K562 (cell line): ENCODE measurements at regions not wholly inside any gene's neighbourhood (a gene's known extent, or its start where the extent isn't known, plus 50 kb on each side); places are given as distances from the start of the nearest gene placed in this dataset.

ENCODE experiments used
- ATAC-seq: fragments of 200-7000 bp; cut with Tn5 transposase; 3 replicates; pipeline ENCODE4 v1.9.1; 2020; ENCODE audit warnings: moderate library complexity
- BruUV-seq: library from RNA; stranded (reverse); fragments of 400-500 nt; replicated peaks from 2 replicates; lab custom pipeline; 2021; lab: Mats Ljungman, UMichigan
- CTCF ChIA-PET: fragments of 300-600 bp; formaldehyde crosslinking; extraction: SDS; loops from one replicate; lab custom pipeline; 2021; ENCODE audit warnings: low intra/inter-chr PET ratio; lab: Yijun Ruan, JAX
- POLR2A ChIA-PET: fragments of 300-600, 350-650 bp; sonication (Branson Sonifier 250); formaldehyde crosslinking; extraction: SDS; loops from one replicate; lab custom pipeline; 2021; ENCODE audit warnings: antibody characterized with exemption, inconsistent platforms; lab: Yijun Ruan, JAX
- DNase-seq, 4 experiments: peaks; one replicate each; pipeline versions ENCODE4 v3.0.0 to v3.0.0-alpha.2; 2011 to 2018; ENCODE audit warnings: low spot score in 3 of 4, mixed read lengths in 3 of 4; ENCODE audit errors: extremely low read depth in 1 of 4
- FAIRE-seq: peaks from 2 replicates; lab custom pipeline; 2011; peaks lifted over from hg19 to GRCh38; lab: Jason Lieb, UNC
- H2AFZ ChIP-seq: 2 replicates; pipeline ENCODE4 v1.6.0; 2011; ENCODE audit warnings: low read depth, low read length, control low read depth, inconsistent platforms
- H3K27ac ChIP-seq: fragments of 200-600 bp; 3 replicates; pipeline ENCODE4 v1.8.0; 2011; ENCODE audit warnings: low read depth, mild to moderate bottlenecking, control low read depth, inconsistent platforms, low read length, moderate library complexity, mixed read lengths; ENCODE audit errors: extremely low read depth
- H3K27me3 ChIP-seq, 2 experiments: fragments of 300-600 bp in 1 of 2; 2 replicates in 1 of 2; 3 replicates in 1 of 2; pipeline versions ENCODE4 v1.6.0 to v1.8.0; 2011; ENCODE audit warnings: inconsistent platforms in 2 of 2, low read length in 2 of 2, mild to moderate bottlenecking in 1 of 2, mixed read lengths in 1 of 2, moderate library complexity in 1 of 2; ENCODE audit not compliant: control insufficient read depth in 2 of 2, insufficient read depth in 2 of 2
- H3K36me3 ChIP-seq: fragments of 300-600 bp; 3 replicates; pipeline ENCODE4 v1.8.0; 2011; ENCODE audit warnings: mild to moderate bottlenecking, low read length, inconsistent platforms; ENCODE audit not compliant: control insufficient read depth, insufficient read depth
- H3K4me1 ChIP-seq, 2 experiments: fragments of 200-600 bp in 1 of 2; replicated peaks in 1 of 2; 2 replicates in 1 of 2; 3 replicates in 1 of 2; pipeline versions ENCODE4 v1.5.1 to v1.8.0; 2011; ENCODE audit warnings: inconsistent platforms in 2 of 2, low read length in 2 of 2, mild to moderate bottlenecking in 1 of 2, mixed read lengths in 1 of 2, moderate library complexity in 1 of 2; ENCODE audit not compliant: control insufficient read depth in 2 of 2, insufficient read depth in 2 of 2
- H3K4me2 ChIP-seq: 2 replicates; pipeline ENCODE4 v1.6.1; 2011; ENCODE audit warnings: low read length, control low read depth, inconsistent platforms, mixed read lengths; ENCODE audit not compliant: insufficient read depth
- H3K4me3 ChIP-seq: fragments of 200-600 bp; sonication (generic), shearing (Covaris generic); 2 replicates; pipeline ENCODE4 v1.5.1; 2016; ENCODE audit warnings: control low read depth, inconsistent platforms
- H3K79me2 ChIP-seq: fragments of 200-600 bp; 3 replicates; pipeline ENCODE4 v1.8.0; 2011; ENCODE audit warnings: low read length, inconsistent platforms; ENCODE audit not compliant: control insufficient read depth, insufficient read depth
- H3K9ac ChIP-seq, 2 experiments: 2 replicates each; pipeline versions ENCODE4 v1.6.0 to v1.6.1; 2011; ENCODE audit warnings: low read depth in 2 of 2, low read length in 2 of 2, control low read depth in 1 of 2, inconsistent platforms in 1 of 2, mild to moderate bottlenecking in 1 of 2, mixed read lengths in 1 of 2; ENCODE audit not compliant: insufficient read depth in 1 of 2
- H3K9me1 ChIP-seq: one replicate; pipeline ENCODE4 v1.6.0; 2011; ENCODE audit warnings: inconsistent platforms, mild to moderate bottlenecking, low read length, moderate library complexity; ENCODE audit not compliant: control insufficient read depth, insufficient read depth
- H3K9me3 ChIP-seq: replicated peaks from 2 replicates; pipeline ENCODE4 v1.5.1; 2011; ENCODE audit warnings: low read depth, low read length, inconsistent platforms; ENCODE audit not compliant: control insufficient read depth, insufficient read depth
- H4K20me1 ChIP-seq: replicated peaks from 2 replicates; pipeline ENCODE4 v1.6.1; 2011; ENCODE audit warnings: low read length, inconsistent platforms, mixed read lengths; ENCODE audit not compliant: control insufficient read depth, insufficient read depth
- FIP1L1 ChIP-seq: fragments of 200-400 bp; formaldehyde crosslinking; IDR thresholded peaks from 2 replicates; pipeline ENCODE4 v1.6.1; 2018; ENCODE audit warnings: mild to moderate bottlenecking, low read depth, low read length; ENCODE audit not compliant: poor library complexity, severe bottlenecking
- GABPB1 ChIP-seq: sonication (generic); formaldehyde crosslinking; IDR thresholded peaks from 2 replicates; pipeline ENCODE4 v1.8.0; 2022; ENCODE audit warnings: mild to moderate bottlenecking, missing genetic modification reagents
- JUND ChIP-seq, 2 experiments: IDR thresholded peaks; 2 replicates in 1 of 2; 3 replicates in 1 of 2; pipeline ENCODE4 v1.6.1; 2011; ENCODE audit warnings: borderline replicate concordance in 2 of 2, low read depth in 2 of 2, low read length in 2 of 2, improper control_type of control experiment in 1 of 2, missing biosample characterization in 1 of 2, missing genetic modification characterization in 1 of 2, missing genetic modification reagents in 1 of 2
- NFIX ChIP-seq: fragments of 250-450 bp; sonication (Bioruptor Pico); IDR thresholded peaks from 2 replicates; pipeline ENCODE4 v1.4.0; 2020; ENCODE audit warnings: low read depth, mild to moderate bottlenecking, moderate library complexity
- SP1 ChIP-seq: sonication (generic); formaldehyde crosslinking; IDR thresholded peaks from 2 replicates; pipeline ENCODE4 v1.8.1; 2022; ENCODE audit warnings: mild to moderate bottlenecking, missing genetic modification reagents
- TCF3 ChIP-seq: sonication (generic); formaldehyde crosslinking; IDR thresholded peaks from 2 replicates; pipeline ENCODE4 v1.4.0; 2020; ENCODE audit warnings: mild to moderate bottlenecking, missing genetic modification reagents
- WGBS: fragments of 100-300 bp; shearing (Covaris generic); methylation state at CpG from one replicate; pipeline ENCODE4 v1.1.6; 2016; ENCODE audit warnings: low coverage, mixed read lengths; ENCODE audit not compliant: insufficient coverage; ENCODE audit errors: missing lambda C conversion rate; 5-methylcytosine and 5-hydroxymethylcytosine counted together
- in situ Hi-C: fragments of 300-500 bp; cut with MboI; formaldehyde crosslinking; loops from 4 replicates; pipeline ENCODE4 v1.15.0; 2018; ENCODE audit warnings: inconsistent platforms, mixed read lengths
- intact Hi-C: fragments of 100-400 bp; cut with micrococcal nuclease; formaldehyde crosslinking; loops from 2 replicates; pipeline ENCODE4 v1.14.2; 2022
- TF ChIP-seq, protein P1 (sequence below): fragments of 150-350 bp; conservative IDR thresholded peaks from 2 replicates; pipeline ENCODE4 v1.6.1; 2014; ENCODE audit warnings: low read length
- TF ChIP-seq, protein P2 (sequence below): fragments of 200-800 bp; sonication (Bioruptor generic); IDR thresholded peaks from 2 replicates; pipeline ENCODE4 v1.6.1; 2016; ENCODE audit warnings: missing genetic modification characterization, missing compliant biosample characterization
- TF ChIP-seq, protein P3 (sequence below): fragments of 150-350 bp; IDR thresholded peaks from 2 replicates; pipeline ENCODE4 v1.6.1; 2014; ENCODE audit warnings: low read depth, mild to moderate bottlenecking, low read length, borderline replicate concordance

DNA sequence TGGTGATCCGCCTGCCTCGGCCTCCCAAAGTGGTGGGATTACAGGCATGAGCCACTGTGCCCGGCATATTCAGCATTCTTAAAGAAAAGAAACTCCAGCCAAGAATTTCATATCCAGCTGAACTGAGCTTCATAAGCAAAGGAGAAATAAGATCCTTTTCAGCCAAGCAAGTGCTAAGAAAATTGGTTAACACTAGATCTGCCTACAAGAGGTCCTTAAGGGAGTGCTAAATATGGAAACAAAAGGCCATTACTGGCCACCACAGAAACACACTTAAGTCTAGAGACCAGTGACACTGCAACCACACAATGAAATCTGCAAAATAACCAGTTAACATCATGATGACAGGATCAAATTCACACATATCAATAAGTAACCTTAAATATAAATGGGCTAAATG is 331.5 kb downstream of the MAN2A1 start:
- no TSS peak for BruUV-seq
- intact Hi-C loops (no loop called here), in situ Hi-C loops (no loop called here)
- Histone ChIP-seq H4K20me1 (no peaks in the 10 kb centered on the region), H3K9ac (no peak overlapping the region), H3K9me3 (no peaks in the 10 kb centered on the region), H3K4me1 (no peaks in the 10 kb centered on the region), H3K36me3 (no peaks in the 10 kb centered on the region), H3K27ac (no peak overlapping the region), H3K79me2 (no peaks in the 10 kb centered on the region), H3K4me3 (no peak overlapping the region), H3K4me2 (no peak overlapping the region), H3K9me1 (no peaks in the 10 kb centered on the region), H2AFZ (no peak overlapping the region), H3K27me3 (no peaks in the 10 kb centered on the region)
- ChIA-PET POLR2A (no interaction called here), CTCF (no interaction called here)
- no peak for FAIRE-seq
- no peak for DNase-seq
- no peak for ATAC-seq
- WGBS = 0% methylated on average over 1 of the region's 3 CpGs
- TF ChIP-seq SP1 (CRISPR knock-in tag) = no peak
- TF ChIP-seq, protein P1, sequence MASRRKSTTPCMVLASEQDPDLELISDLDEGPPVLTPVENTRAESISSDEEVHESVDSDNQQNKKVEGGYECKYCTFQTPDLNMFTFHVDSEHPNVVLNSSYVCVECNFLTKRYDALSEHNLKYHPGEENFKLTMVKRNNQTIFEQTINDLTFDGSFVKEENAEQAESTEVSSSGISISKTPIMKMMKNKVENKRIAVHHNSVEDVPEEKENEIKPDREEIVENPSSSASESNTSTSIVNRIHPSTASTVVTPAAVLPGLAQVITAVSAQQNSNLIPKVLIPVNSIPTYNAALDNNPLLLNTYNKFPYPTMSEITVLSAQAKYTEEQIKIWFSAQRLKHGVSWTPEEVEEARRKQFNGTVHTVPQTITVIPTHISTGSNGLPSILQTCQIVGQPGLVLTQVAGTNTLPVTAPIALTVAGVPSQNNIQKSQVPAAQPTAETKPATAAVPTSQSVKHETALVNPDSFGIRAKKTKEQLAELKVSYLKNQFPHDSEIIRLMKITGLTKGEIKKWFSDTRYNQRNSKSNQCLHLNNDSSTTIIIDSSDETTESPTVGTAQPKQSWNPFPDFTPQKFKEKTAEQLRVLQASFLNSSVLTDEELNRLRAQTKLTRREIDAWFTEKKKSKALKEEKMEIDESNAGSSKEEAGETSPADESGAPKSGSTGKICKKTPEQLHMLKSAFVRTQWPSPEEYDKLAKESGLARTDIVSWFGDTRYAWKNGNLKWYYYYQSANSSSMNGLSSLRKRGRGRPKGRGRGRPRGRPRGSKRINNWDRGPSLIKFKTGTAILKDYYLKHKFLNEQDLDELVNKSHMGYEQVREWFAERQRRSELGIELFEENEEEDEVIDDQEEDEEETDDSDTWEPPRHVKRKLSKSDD = no peak
- no peak for TF ChIP-seq TCF3 (CRISPR knock-in tag)
- TF ChIP-seq, protein P2, sequence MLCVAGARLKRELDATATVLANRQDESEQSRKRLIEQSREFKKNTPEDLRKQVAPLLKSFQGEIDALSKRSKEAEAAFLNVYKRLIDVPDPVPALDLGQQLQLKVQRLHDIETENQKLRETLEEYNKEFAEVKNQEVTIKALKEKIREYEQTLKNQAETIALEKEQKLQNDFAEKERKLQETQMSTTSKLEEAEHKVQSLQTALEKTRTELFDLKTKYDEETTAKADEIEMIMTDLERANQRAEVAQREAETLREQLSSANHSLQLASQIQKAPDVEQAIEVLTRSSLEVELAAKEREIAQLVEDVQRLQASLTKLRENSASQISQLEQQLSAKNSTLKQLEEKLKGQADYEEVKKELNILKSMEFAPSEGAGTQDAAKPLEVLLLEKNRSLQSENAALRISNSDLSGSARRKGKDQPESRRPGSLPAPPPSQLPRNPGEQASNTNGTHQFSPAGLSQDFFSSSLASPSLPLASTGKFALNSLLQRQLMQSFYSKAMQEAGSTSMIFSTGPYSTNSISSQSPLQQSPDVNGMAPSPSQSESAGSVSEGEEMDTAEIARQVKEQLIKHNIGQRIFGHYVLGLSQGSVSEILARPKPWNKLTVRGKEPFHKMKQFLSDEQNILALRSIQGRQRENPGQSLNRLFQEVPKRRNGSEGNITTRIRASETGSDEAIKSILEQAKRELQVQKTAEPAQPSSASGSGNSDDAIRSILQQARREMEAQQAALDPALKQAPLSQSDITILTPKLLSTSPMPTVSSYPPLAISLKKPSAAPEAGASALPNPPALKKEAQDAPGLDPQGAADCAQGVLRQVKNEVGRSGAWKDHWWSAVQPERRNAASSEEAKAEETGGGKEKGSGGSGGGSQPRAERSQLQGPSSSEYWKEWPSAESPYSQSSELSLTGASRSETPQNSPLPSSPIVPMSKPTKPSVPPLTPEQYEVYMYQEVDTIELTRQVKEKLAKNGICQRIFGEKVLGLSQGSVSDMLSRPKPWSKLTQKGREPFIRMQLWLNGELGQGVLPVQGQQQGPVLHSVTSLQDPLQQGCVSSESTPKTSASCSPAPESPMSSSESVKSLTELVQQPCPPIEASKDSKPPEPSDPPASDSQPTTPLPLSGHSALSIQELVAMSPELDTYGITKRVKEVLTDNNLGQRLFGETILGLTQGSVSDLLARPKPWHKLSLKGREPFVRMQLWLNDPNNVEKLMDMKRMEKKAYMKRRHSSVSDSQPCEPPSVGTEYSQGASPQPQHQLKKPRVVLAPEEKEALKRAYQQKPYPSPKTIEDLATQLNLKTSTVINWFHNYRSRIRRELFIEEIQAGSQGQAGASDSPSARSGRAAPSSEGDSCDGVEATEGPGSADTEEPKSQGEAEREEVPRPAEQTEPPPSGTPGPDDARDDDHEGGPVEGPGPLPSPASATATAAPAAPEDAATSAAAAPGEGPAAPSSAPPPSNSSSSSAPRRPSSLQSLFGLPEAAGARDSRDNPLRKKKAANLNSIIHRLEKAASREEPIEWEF (CRISPR knock-in tag) = no peak
- TF ChIP-seq JUND (IDR thresholded peaks at IDR 0.05; ENCODE audit: borderline replicate concordance, low read depth, low read length) = no peak
- no peak for TF ChIP-seq JUND (tag; IDR thresholded peaks at IDR 0.05; ENCODE audit: borderline replicate concordance, low read depth, low read length)
- TF ChIP-seq, protein P3, sequence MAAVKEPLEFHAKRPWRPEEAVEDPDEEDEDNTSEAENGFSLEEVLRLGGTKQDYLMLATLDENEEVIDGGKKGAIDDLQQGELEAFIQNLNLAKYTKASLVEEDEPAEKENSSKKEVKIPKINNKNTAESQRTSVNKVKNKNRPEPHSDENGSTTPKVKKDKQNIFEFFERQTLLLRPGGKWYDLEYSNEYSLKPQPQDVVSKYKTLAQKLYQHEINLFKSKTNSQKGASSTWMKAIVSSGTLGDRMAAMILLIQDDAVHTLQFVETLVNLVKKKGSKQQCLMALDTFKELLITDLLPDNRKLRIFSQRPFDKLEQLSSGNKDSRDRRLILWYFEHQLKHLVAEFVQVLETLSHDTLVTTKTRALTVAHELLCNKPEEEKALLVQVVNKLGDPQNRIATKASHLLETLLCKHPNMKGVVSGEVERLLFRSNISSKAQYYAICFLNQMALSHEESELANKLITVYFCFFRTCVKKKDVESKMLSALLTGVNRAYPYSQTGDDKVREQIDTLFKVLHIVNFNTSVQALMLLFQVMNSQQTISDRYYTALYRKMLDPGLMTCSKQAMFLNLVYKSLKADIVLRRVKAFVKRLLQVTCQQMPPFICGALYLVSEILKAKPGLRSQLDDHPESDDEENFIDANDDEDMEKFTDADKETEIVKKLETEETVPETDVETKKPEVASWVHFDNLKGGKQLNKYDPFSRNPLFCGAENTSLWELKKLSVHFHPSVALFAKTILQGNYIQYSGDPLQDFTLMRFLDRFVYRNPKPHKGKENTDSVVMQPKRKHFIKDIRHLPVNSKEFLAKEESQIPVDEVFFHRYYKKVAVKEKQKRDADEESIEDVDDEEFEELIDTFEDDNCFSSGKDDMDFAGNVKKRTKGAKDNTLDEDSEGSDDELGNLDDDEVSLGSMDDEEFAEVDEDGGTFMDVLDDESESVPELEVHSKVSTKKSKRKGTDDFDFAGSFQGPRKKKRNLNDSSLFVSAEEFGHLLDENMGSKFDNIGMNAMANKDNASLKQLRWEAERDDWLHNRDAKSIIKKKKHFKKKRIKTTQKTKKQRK = no peak
- no peak for TF ChIP-seq FIP1L1
- TF ChIP-seq NFIX (CRISPR knock-in tag) = no peak
- no peak for TF ChIP-seq GABPB1 (CRISPR knock-in tag)
